Lower leg skin (tissue), 3 donors: ENCODE measurements at regions not wholly inside any gene's neighbourhood (a gene's known extent, or its start where the extent isn't known, plus 50 kb on each side); places are given as distances from the start of the nearest gene placed in this dataset.

Experiments used
- POLR2A ChIP-seq, 2 donors: fragments of 450-650 bp; IDR thresholded peaks; one replicate each; pipeline ENCODE4 v1.6.1; 2016 to 2017; ENCODE audit warnings: antibody characterized with exemption in 2 of 2, mild to moderate bottlenecking in 1 of 2, moderate library complexity in 1 of 2
- TF ChIP-seq, protein P1 (sequence below), 3 donors: fragments of 450-650 bp; IDR thresholded peaks; one replicate each; pipeline ENCODE4 v1.5.1; 2016; ENCODE audit warnings: antibody characterized with exemption in 3 of 3, mild to moderate bottlenecking in 3 of 3, moderate library complexity in 2 of 3

DNA sequence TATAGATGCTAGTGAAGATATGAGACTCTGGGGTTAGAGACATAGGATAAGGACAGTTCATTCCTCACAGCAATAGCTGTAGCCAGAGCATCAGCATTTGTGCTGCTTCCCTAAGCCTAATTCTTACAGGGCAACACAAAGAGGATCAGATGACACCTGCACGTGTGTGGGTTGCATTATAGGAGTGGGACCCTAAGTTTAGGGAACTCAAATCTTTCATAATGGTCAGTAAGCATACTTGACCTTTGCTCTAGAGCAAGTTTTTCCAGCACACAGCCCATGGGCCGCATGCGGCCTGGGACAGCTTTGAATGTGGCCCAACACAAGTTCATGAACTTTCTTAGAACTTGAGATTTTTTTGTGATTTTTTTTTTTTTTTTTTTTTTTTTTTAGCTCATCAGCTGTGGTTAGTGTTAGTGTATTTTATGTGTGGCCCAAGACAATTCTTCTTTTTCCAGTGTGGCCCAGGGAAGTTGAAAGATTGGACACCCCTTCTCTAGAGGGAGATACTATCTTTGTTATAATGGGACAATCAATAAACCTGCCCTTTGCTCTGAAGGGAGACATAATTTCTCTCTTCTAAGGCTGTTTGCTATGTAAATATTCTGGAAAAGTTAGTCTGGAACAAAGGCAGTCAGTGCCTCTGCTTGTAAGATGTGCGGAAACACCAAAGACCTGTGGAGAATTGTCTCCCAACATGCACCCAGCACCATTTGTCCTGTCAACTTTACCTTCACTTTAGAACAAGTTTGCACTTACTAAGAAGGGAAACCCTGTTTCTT is 650.2 kb downstream of the ZNF674 start:
- TF ChIP-seq, protein P1, sequence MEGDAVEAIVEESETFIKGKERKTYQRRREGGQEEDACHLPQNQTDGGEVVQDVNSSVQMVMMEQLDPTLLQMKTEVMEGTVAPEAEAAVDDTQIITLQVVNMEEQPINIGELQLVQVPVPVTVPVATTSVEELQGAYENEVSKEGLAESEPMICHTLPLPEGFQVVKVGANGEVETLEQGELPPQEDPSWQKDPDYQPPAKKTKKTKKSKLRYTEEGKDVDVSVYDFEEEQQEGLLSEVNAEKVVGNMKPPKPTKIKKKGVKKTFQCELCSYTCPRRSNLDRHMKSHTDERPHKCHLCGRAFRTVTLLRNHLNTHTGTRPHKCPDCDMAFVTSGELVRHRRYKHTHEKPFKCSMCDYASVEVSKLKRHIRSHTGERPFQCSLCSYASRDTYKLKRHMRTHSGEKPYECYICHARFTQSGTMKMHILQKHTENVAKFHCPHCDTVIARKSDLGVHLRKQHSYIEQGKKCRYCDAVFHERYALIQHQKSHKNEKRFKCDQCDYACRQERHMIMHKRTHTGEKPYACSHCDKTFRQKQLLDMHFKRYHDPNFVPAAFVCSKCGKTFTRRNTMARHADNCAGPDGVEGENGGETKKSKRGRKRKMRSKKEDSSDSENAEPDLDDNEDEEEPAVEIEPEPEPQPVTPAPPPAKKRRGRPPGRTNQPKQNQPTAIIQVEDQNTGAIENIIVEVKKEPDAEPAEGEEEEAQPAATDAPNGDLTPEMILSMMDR (IDR thresholded peaks at IDR 0.05), result no peak
- no peak for TF ChIP-seq POLR2A (IDR thresholded peaks at IDR 0.05)
